IMR-90 (cell line): ENCODE measurements at regions not wholly inside any gene's neighbourhood (a gene's known extent, or its start where the extent isn't known, plus 50 kb on each side); places are given as distances from the start of the nearest gene placed in this dataset.

Experiments
- ATAC-seq: fragments of 200-7000 bp; cut with Tn5 transposase; 2 replicates; pipeline ENCODE4 v1.9.1; 2020; ENCODE audit warnings: low read depth, mild to moderate bottlenecking, moderate library complexity
- BruUV-seq: library from RNA; stranded (reverse); fragments of 400-500 nt; replicated peaks from 2 replicates; lab custom pipeline; 2021; lab: Mats Ljungman, UMichigan
- CTCF ChIA-PET: fragments of 300-600 bp; formaldehyde crosslinking; extraction: SDS; loops from one replicate; lab custom pipeline; 2021; ENCODE audit warnings: antibody characterized with exemption; lab: Yijun Ruan, JAX
- POLR2A ChIA-PET: fragments of 300-600 bp; sonication (Branson Sonifier 250); formaldehyde crosslinking; loops from one replicate; lab custom pipeline; 2022; ENCODE audit warnings: antibody characterized with exemption; ENCODE audit not compliant: unreplicated experiment; lab: Charles Lee
- DNase-seq: peaks from one replicate; pipeline ENCODE4 v3.0.0; 2013
- H2AFZ ChIP-seq: replicated peaks from 2 replicates; pipeline ENCODE3; 2013; ENCODE audit warnings: low read length, mild to moderate bottlenecking; ENCODE audit not compliant: poor library complexity
- H2AK5ac ChIP-seq: 2 replicates; pipeline ENCODE4 v1.6.1; 2013; ENCODE audit warnings: low read depth, low read length, inconsistent platforms
- H2AK9ac ChIP-seq: replicated peaks from 2 replicates; pipeline ENCODE3; 2013; ENCODE audit warnings: mild to moderate bottlenecking, low read depth, low read length, moderate library complexity; ENCODE audit not compliant: poor library complexity
- H2BK120ac ChIP-seq: 2 replicates; pipeline ENCODE4 v1.6.1; 2013; ENCODE audit warnings: low read depth, low read length, inconsistent platforms
- H2BK15ac ChIP-seq: 3 replicates; pipeline ENCODE4 v1.6.1; 2013; ENCODE audit warnings: low read depth, low read length, inconsistent platforms
- H2BK20ac ChIP-seq: 2 replicates; pipeline ENCODE4 v1.6.1; 2013; ENCODE audit warnings: low read depth, mild to moderate bottlenecking, inconsistent platforms, low read length, moderate library complexity
- H2BK5ac ChIP-seq: 2 replicates; pipeline ENCODE4 v1.6.1; 2013; ENCODE audit warnings: mild to moderate bottlenecking, low read depth, low read length, inconsistent platforms; ENCODE audit not compliant: poor library complexity, severe bottlenecking
- H3K14ac ChIP-seq: replicated peaks from 2 replicates; pipeline ENCODE4 v1.6.1; 2013; ENCODE audit warnings: low read depth, low read length, inconsistent platforms
- H3K18ac ChIP-seq: 2 replicates; pipeline ENCODE4 v1.6.1; 2013; ENCODE audit warnings: low read depth, low read length, control low read depth
- H3K23ac ChIP-seq: 2 replicates; pipeline ENCODE4 v1.6.1; 2013; ENCODE audit warnings: low read depth, low read length, inconsistent platforms
- H3K27ac ChIP-seq: 2 replicates; pipeline ENCODE4 v1.5.1; 2013; ENCODE audit warnings: mild to moderate bottlenecking, control low read depth, low read length; ENCODE audit not compliant: insufficient read depth
- H3K27me3 ChIP-seq: 2 replicates; pipeline ENCODE4 v1.6.1; 2013; ENCODE audit warnings: low read length; ENCODE audit not compliant: control insufficient read depth, insufficient read depth
- H3K36me3 ChIP-seq: 2 replicates; pipeline ENCODE4 v1.6.1; 2013; ENCODE audit warnings: low read length, mixed read lengths; ENCODE audit not compliant: control insufficient read depth, insufficient read depth
- H3K4ac ChIP-seq: 2 replicates; pipeline ENCODE4 v1.6.1; 2013; ENCODE audit warnings: low read depth, low read length, inconsistent platforms
- H3K4me1 ChIP-seq: 2 replicates; pipeline ENCODE4 v1.6.1; 2013; ENCODE audit warnings: low read length, mixed read lengths; ENCODE audit not compliant: control insufficient read depth, insufficient read depth
- H3K4me2 ChIP-seq: 2 replicates; pipeline ENCODE4 v1.6.1; 2013; ENCODE audit warnings: low read depth, mild to moderate bottlenecking, control low read depth, low read length, moderate library complexity
- H3K4me3 ChIP-seq: 2 replicates; pipeline ENCODE4 v1.5.1; 2013; ENCODE audit warnings: low read depth, mild to moderate bottlenecking, control low read depth, low read length, moderate library complexity; ENCODE audit not compliant: insufficient read depth
- H3K56ac ChIP-seq: 2 replicates; pipeline ENCODE4 v1.6.1; 2013; ENCODE audit warnings: low read length, inconsistent platforms; ENCODE audit not compliant: insufficient read depth; ENCODE audit errors: extremely low read depth
- H3K79me1 ChIP-seq, 2 experiments: 2 replicates each; pipeline ENCODE4 v1.6.1; 2013; ENCODE audit warnings: low read length in 2 of 2, inconsistent platforms in 1 of 2, low read depth in 1 of 2
- H3K9ac ChIP-seq: 2 replicates; pipeline ENCODE4 v1.6.1; 2013; ENCODE audit warnings: low read depth, low read length, control low read depth
- H3K9me1 ChIP-seq: 2 replicates; pipeline ENCODE4 v1.6.1; 2013; ENCODE audit warnings: low read length, inconsistent platforms; ENCODE audit not compliant: insufficient read depth
- H3K9me3 ChIP-seq: 2 replicates; pipeline ENCODE4 v1.6.1; 2013; ENCODE audit warnings: low read length; ENCODE audit not compliant: control insufficient read depth, insufficient read depth
- H4K20me1 ChIP-seq: 2 replicates; pipeline ENCODE4 v1.6.1; 2013; ENCODE audit warnings: low read length, inconsistent platforms; ENCODE audit not compliant: insufficient read depth
- H4K5ac ChIP-seq: 2 replicates; pipeline ENCODE4 v1.6.1; 2013; ENCODE audit warnings: mild to moderate bottlenecking, low read depth, low read length, control low read depth
- H4K8ac ChIP-seq, 2 experiments: 2 replicates each; pipeline ENCODE4 v1.6.1; 2013; ENCODE audit warnings: low read depth in 2 of 2, low read length in 2 of 2, control low read depth in 1 of 2, inconsistent platforms in 1 of 2
- H4K91ac ChIP-seq: 2 replicates; pipeline ENCODE4 v1.6.1; 2013; ENCODE audit warnings: low read depth, low read length, inconsistent platforms; ENCODE audit not compliant: insufficient read depth
- CEBPB ChIP-seq: IDR thresholded peaks from 2 replicates; pipeline ENCODE4 v1.6.1; 2012; ENCODE audit warnings: low read depth, low read length, improper control_type of control experiment
- RCOR1 ChIP-seq: IDR thresholded peaks from 2 replicates; pipeline ENCODE4 v1.6.1; 2012; ENCODE audit warnings: mild to moderate bottlenecking, low read length, improper control_type of control experiment; ENCODE audit not compliant: insufficient replicate concordance
- WGBS, 2 experiments: methylation state at CpG; one replicate each; pipeline versions ENCODE4 v1.1.5 to v1.1.7; 2013; ENCODE audit warnings: missing lambda C conversion rate in 2 of 2; ENCODE audit not compliant: insufficient read length in 1 of 2; ENCODE audit errors: extremely low coverage in 2 of 2; 5-methylcytosine and 5-hydroxymethylcytosine counted together
- dilution Hi-C: fragments of 300-500 bp; cut with HindIII; formaldehyde crosslinking; loops from one replicate; pipeline ENCODE4 v1.14.3; 2018; ENCODE audit warnings: low sequenced_read_pairs; ENCODE audit not compliant: unreplicated experiment
- in situ Hi-C: fragments of 300-500 bp; cut with MboI; formaldehyde crosslinking; loops from 3 replicates; pipeline ENCODE4 v1.14.3; 2019; ENCODE audit warnings: low sequenced_read_pairs, inconsistent platforms, mixed read lengths
- intact Hi-C: fragments of 100-400 bp; cut with micrococcal nuclease; formaldehyde crosslinking; loops from 2 replicates; pipeline ENCODE4 v1.10.0; 2022
- TF ChIP-seq, protein P1 (sequence below): conservative IDR thresholded peaks from 2 replicates; pipeline ENCODE4 v1.5.1; 2012; ENCODE audit warnings: mild to moderate bottlenecking, low read depth, low read length, improper control_type of control experiment

DNA sequence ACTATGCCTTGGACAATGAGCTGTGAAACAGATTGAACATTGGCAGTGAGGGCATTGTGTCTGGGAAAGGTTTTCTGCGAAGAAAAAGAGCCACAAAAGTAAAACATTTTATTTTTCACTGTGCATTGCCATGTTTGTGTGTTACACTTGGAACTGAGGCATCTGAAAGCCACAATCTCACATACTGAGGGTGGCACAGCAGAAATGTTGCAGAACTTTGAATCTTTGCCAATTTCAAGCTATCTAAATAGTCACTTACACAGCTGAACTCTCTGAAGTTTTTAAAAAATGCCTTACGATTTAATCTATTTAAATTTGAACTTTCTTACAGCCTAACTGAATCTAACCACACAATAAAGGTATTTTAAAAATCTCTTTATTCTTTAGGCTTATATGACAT is 154.1 kb upstream of the GRM7 start:
- WGBS, 2 experiments = no CpG with 5 or more reads among the region's 2 CpGs
- H3K27me3 ChIP-seq = no peaks in the 10 kb centered on the region

More for the DNA sequence above, 154.1 kb upstream of the GRM7 start:
- no peaks in the 10 kb centered on the region for H3K9me1 ChIP-seq
- no peaks in the 10 kb centered on the region for H3K79me1 ChIP-seq
- no peak overlapping the region for H3K18ac ChIP-seq
- dilution Hi-C loops = no loop called here
- H3K27ac ChIP-seq = no peak overlapping the region
- no peak overlapping the region for H3K4ac ChIP-seq
- H3K4me1 ChIP-seq = no peaks in the 10 kb centered on the region
- DNase-seq (no peak), ATAC-seq (no peak)
- no peak overlapping the region for H2BK15ac ChIP-seq
- H2AFZ ChIP-seq = no peak overlapping the region
- H4K91ac ChIP-seq = no peak overlapping the region
- no peak overlapping the region for H2BK120ac ChIP-seq
- H3K4me3 ChIP-seq = no peak overlapping the region
- no peak overlapping the region for H2BK5ac ChIP-seq
- POLR2A ChIA-PET = no interaction called here
- intact Hi-C loops = no loop called here
- TF ChIP-seq CEBPB (no peak), RCOR1 (no peak)
- TF ChIP-seq, protein P1, sequence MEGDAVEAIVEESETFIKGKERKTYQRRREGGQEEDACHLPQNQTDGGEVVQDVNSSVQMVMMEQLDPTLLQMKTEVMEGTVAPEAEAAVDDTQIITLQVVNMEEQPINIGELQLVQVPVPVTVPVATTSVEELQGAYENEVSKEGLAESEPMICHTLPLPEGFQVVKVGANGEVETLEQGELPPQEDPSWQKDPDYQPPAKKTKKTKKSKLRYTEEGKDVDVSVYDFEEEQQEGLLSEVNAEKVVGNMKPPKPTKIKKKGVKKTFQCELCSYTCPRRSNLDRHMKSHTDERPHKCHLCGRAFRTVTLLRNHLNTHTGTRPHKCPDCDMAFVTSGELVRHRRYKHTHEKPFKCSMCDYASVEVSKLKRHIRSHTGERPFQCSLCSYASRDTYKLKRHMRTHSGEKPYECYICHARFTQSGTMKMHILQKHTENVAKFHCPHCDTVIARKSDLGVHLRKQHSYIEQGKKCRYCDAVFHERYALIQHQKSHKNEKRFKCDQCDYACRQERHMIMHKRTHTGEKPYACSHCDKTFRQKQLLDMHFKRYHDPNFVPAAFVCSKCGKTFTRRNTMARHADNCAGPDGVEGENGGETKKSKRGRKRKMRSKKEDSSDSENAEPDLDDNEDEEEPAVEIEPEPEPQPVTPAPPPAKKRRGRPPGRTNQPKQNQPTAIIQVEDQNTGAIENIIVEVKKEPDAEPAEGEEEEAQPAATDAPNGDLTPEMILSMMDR = no peak
- no peak overlapping the region for H3K9ac ChIP-seq
- no peak overlapping the region for H2AK9ac ChIP-seq
- H4K20me1 ChIP-seq = no peaks in the 10 kb centered on the region
- no peak overlapping the region for H3K14ac ChIP-seq
- no peak overlapping the region for H4K8ac ChIP-seq
- no peak overlapping the region for H3K4me2 ChIP-seq
- in situ Hi-C loops = no loop called here
- H3K23ac ChIP-seq = no peak overlapping the region
- no peak overlapping the region for H2AK5ac ChIP-seq
- no peak overlapping the region for H2BK20ac ChIP-seq
- CTCF ChIA-PET = no interaction called here
- H3K56ac ChIP-seq = no peak overlapping the region
- no peak overlapping the region for H4K5ac ChIP-seq
- no TSS peak for BruUV-seq
- no peaks in the 10 kb centered on the region for H3K9me3 ChIP-seq
- H3K36me3 ChIP-seq = no peaks in the 10 kb centered on the region
